ENCODE measurements at regions not wholly inside any gene's neighbourhood (a gene's known extent, or its start where the extent isn't known, plus 50 kb on each side); places are given as distances from the start of the nearest gene placed in this dataset.

GRCh38 chr6:23618366-23618765 is 507.6 kb upstream of the NRSN1 start (continued):
- TF ChIP-seq ZNF518A (tag by site-specific recombination; conservative IDR thresholded peaks at IDR 0.05; ENCODE audit: low read depth) = no peak
- TF ChIP-seq ZNF585B (tag by site-specific recombination; IDR thresholded peaks at IDR 0.05) = no peak
- TF ChIP-seq ZNF426 (tag by site-specific recombination; IDR thresholded peaks at IDR 0.05) = no peak
- no peak for TF ChIP-seq ZSCAN16 (tag by site-specific recombination; IDR thresholded peaks at IDR 0.05)

- Histone ChIP-seq H3K27ac (ENCODE audit: extremely low read depth, low read depth, low read length) (no peak overlapping the region), H3K4me3 (ENCODE audit: low read depth, low read length) (no peak overlapping the region), H3K4me1 (ENCODE audit: control insufficient read depth, insufficient read depth, low read length) (no peaks in the 10 kb centered on the region; the same call in 1 of the 2 replicates), H3K36me3 (ENCODE audit: control insufficient read depth in 2 of 2, insufficient read depth in 1 of 2, low read length in 2 of 2) (no peaks in the 10 kb centered on the region), H3K9me3 (ENCODE audit: control insufficient read depth, insufficient read depth, low read depth, low read length) (no peaks in the 10 kb centered on the region)
- POLR2A ChIA-PET = no interaction called here
- CTCF ChIA-PET = interaction anchor here (0.6 kb wide), 1 partner anchor 53 kb away, joined by 4 read pairs; no protein-coding TSS in a partner anchor
- TF ChIP-seq ZNF416 (tag by site-specific recombination; IDR thresholded peaks at IDR 0.05) (no peak), ZNF561 (tag by site-specific recombination; IDR thresholded peaks at IDR 0.05; ENCODE audit: borderline replicate concordance) (no peak), ZNF670 (tag by site-specific recombination; IDR thresholded peaks at IDR 0.05; ENCODE audit: low read depth) (no peak), ZNF610 (tag by site-specific recombination; IDR thresholded peaks at IDR 0.05; ENCODE audit: borderline replicate concordance) (no peak), ZNF311 (tag by site-specific recombination; IDR thresholded peaks at IDR 0.05; ENCODE audit: borderline replicate concordance) (no peak), GLI4 (tag by site-specific recombination; IDR thresholded peaks at IDR 0.05) (no peak), SCRT2 (tag by site-specific recombination; IDR thresholded peaks at IDR 0.05) (no peak), HOXD13 (CRISPR knock-in tag; IDR thresholded peaks at IDR 0.05; ENCODE audit: borderline replicate concordance) (no peak), ZFP3 (tag by site-specific recombination; IDR thresholded peaks at IDR 0.05; ENCODE audit: low read depth) (no peak), SP2 (tag by site-specific recombination; IDR thresholded peaks at IDR 0.05) (no peak), ZNF473 (tag by site-specific recombination; IDR thresholded peaks at IDR 0.05) (no peak), ZNF600 (tag by site-specific recombination; IDR thresholded peaks at IDR 0.05) (no peak), ZNF658 (tag by site-specific recombination; IDR thresholded peaks at IDR 0.05) (no peak), ZNF114 (tag by site-specific recombination; IDR thresholded peaks at IDR 0.05) (no peak), PRDM1 (tag by site-specific recombination; IDR thresholded peaks at IDR 0.05) (no peak), PATZ1 (tag by site-specific recombination; IDR thresholded peaks at IDR 0.05) (no peak), ZNF629 (tag by site-specific recombination; IDR thresholded peaks at IDR 0.05) (no peak), ZNF596 (tag by site-specific recombination; IDR thresholded peaks at IDR 0.05) (no peak)
Observed at GRCh38 chr6:23620911-23621401, 505.1 kb upstream of the NRSN1 start.
